GM19328 (cell line): ENCODE measurements at regions not wholly inside any gene's neighbourhood (a gene's known extent, or its start where the extent isn't known, plus 50 kb on each side); places are given as distances from the start of the nearest gene placed in this dataset.
A peak's percentile ranks its signal among the peaks of the same experiment; 100 is the strongest.

Experiments used
- ATAC-seq: cut with Tn5 transposase; IDR thresholded peaks from one replicate; pipeline ENCODE4 v1.9.1; 2021; ENCODE audit warnings: mild to moderate bottlenecking, moderate library complexity; ENCODE audit not compliant: unreplicated experiment

- no peak for ATAC-seq
Measured at GRCh38 chr5:148708854-148709253, 54.5 kb upstream of the HTR4 start.

- ATAC-seq, result no peak
Measured at GRCh38 chr5:148711961-148712360, 57.6 kb upstream of the HTR4 start.

DNA sequence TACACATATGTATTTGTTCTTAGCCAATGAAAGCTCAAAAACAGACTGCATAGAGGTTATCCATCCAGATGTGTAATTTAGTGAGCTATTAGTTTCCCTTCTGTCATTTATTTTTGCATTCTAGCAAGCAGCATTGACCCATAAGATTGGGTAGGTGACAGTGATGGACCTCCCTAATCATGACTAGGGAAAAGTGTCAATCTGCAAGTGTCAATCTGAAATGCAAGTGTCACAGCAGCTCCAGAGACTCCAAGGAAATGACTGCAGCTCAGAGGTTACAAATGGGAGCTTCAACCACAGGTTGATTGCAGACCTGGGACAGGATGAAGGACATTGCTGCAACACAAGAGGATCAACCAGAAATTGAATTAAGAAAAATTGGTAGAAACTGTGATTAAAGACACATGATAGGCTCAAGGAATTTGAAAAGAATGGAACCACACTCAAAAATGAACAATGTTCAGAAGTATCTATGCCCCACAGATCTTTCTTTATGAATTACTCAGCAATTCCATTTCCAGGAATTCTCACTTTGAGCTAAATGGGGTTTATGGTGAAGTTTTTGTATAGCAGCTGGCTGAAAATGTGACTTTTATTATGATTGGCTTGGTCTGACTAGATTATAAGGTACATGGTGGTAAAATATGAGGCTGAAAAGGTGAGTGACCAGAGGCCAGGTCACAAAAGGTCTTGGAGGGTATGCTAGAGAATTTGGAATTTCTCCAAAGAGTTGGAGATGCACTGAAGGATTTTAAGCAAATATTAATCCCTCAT lies 59.6 kb upstream of the HTR4 start:
- ATAC-seq, result no peak

DNA sequence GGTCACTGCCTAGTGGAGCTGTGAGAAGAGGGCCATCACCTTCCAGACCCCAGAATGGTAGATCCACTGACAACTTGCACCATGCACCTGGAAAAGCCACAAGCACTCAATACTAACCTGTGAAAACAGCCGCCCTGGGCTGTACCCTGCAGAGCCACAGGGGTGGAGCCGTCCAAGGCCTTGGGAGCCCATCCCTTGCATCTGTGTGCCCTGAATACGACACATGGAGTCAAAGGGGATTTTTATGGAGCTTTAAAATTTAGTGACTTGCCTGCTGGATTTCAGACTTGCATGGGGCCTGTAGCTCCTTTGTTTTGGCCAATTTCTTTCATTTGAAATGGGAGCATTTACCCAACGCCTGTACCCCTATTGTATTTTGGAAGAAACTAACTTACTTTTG lies 62.4 kb upstream of the HTR4 start:
- no peak for ATAC-seq

DNA sequence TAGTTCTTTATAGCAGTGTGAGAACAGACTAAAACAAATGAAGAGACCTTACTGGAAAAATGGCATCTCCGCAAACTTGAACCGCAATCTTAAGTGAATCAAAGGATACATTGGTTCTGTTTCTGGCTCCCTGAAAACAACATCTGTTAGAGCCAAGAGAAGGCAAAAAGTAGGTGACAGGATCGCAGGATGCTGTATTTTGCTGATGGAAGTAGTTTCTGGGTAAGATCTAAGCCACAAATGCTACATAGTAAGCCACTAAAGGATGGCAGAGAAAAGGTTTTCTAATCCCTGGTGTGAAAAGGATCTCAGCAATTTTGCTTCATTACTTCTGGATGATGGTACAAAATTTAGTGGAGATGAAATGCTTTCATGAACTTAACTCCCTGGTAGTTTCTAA lies 63.3 kb upstream of the HTR4 start:
- no peak for ATAC-seq

GRCh38 chr5:148719605-148720004 lies 65.3 kb upstream of the HTR4 start:
- no peak for ATAC-seq

- no peak for ATAC-seq
Measured at GRCh38 chr5:148720257-148720656, 65.9 kb upstream of the HTR4 start.

GRCh38 chr5:148723143-148723542 lies 68.8 kb upstream of the HTR4 start:
- ATAC-seq, result no peak

- ATAC-seq, result no peak
Measured at GRCh38 chr5:148725675-148726074, 71.3 kb upstream of the HTR4 start.

GRCh38 chr5:148729182-148729581 lies 74.9 kb upstream of the HTR4 start:
- ATAC-seq, result no peak

DNA sequence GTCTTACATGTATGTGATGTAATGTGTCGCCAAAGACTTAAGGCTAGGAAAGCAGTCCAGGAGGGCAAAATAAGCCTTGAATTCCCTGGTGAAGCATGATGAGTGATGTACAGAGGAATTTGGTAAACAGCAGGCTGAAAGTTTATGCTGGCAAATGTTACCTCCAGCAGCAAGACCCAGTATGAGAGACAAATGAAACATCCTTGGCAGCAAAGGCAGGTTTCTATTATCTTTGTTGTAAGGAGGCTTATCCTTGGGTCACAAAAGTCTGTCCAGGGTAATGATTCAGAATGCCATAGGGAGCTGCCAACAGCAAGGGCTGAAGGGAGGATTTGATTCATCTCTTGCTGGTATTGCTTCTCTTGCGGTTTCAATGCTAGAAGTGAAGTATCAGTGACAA lies 75.9 kb upstream of the HTR4 start:
- no peak for ATAC-seq

DNA sequence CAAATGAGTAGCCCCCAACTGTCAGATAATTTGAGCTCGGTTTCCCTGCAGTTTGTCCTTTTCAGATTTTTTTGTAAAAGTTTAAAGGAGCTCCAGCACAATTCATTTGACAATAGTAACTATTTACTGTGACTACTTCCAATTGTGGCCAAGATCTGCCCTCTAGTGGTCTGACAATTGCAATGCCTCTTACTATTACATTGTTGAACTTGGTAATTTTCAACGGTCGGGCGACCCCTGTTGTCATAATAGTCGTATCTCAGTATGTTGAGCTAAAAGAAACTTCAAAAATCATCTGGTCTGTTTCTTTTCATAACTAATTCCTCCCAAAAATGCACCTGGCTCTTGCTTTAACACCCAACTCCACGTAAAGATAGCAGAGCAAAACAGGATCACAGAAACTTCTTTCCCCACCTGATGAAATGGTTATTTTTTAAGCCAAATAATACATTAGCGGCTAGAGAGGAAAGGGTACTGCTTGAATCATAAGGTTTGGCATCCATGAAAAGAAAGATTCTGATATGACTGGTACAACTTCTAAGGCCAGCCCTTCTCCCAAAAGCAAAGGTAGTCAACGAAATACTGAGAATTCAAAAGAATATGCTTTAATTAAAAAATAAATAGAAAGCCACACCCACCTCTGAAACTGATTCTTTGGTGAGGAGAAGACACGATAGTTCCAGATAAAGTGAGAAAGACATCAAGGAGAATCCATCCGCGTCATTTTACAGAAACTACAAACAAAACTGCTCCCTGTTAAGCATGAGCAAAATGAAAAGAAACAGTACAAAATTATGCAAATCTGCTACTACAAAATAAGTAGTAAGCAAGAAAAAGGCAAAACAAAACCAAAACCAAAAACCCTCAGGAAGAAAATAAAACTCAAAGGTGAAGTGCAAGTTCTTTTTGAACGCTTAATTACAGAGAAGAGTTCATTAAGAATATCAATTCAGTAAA lies 76.9 kb upstream of the HTR4 start:
- ATAC-seq, result peak; percentile 94

GRCh38 chr5:148732692-148733091 lies 78.4 kb upstream of the HTR4 start:
- no peak for ATAC-seq

- ATAC-seq, result no peak
Measured at GRCh38 chr5:148733601-148734438, 79.5 kb upstream of the HTR4 start.

DNA sequence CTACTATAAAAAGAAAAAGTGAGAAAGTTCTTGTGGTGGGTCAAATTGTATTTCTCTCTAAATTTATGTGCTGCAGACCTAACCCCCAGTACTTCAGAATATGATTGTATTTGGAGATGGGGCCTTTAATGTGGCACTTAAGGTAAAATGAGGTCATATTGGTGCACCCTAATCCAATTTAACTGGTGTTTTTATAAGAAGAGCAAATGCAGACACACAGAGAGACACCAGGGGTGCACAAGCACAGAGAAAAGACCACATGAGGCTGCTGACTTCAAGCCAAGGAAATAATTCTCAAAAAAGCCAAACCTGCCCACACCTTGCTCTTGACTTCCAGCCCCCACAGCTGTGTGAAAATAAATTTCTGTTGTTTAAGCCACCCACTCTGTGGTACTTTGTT lies 80.2 kb upstream of the HTR4 start:
- no peak for ATAC-seq

GRCh38 chr5:148735301-148735835 lies 81.0 kb upstream of the HTR4 start:
- ATAC-seq, result no peak

- no peak for ATAC-seq
Measured at GRCh38 chr5:148739023-148739422, 84.7 kb upstream of the HTR4 start.

DNA sequence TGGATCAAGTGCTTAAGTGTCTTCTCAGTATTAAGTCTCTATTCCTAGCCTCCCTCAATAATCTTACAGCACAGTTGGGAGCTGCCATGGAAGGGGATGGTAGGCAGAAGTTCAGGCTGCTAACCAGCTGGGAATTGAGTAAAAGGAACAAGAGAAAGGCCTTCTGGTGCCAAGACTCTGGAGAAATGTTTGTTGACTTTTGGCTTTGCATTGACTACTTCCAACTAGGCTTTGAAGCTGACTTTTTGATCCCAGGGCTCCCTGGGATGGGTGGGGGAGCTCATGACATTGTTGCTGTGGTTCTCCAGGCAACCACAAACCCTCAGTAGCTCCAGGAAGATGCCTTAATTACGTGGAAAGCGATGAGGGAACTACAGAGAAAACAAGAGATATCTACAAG lies 85.2 kb upstream of the HTR4 start:
- ATAC-seq, result no peak

DNA sequence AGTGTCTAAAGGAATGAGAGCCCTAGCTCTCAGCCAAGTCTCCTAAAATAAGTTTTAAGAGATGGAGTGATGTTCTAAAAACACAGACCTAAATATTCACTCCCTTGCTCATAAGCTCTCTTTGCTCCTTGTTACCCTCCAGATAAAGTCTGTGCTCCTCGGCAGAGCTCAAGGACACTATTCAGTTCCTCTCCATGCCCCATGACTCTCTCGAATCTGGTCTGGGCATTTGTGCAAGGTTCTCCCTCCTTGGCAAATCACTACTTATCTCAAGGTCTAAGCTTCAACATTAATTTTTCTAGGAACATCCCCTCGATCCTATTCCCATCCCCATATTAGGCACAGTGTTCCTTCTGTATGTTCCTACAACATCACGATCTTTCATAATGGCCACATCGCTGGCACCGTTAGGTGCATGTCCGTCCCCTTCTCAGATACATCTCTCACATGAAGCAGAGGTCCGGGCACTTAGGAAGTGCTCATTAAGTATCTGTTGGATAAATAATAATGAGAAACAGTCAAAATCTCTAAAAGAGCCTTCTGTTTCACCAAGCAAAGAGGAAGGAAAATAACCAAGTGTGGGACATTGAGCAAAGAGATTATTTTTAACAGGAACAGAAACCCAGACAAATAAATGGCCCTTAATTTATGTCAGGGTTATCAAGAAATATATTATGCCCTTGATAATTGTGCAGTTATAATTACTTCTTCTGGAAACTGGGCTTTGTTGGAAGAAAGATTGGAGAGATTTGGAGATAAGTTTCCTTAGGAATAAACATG lies 85.9 kb upstream of the HTR4 start:
- no peak for ATAC-seq
